Ramos (cell line): ENCODE measurements at regions not wholly inside any gene's neighbourhood (a gene's known extent, or its start where the extent isn't known, plus 50 kb on each side); places are given as distances from the start of the nearest gene placed in this dataset.
"Not testable (repeated sequence)": the region's sequence is repeated elsewhere in the genome, so short reads cannot be mapped to it uniquely, and the experiment has no call there.

Source experiments
- in situ Hi-C: fragments of 300-500 bp; cut with MboI; formaldehyde crosslinking; loops from one replicate; pipeline ENCODE4 v1.14.3; 2022; ENCODE audit warnings: low sequenced_read_pairs; ENCODE audit not compliant: unreplicated experiment

GRCh38 chr5:100080703-100081102 lies 454.5 kb upstream of the FAM174A start:
- in situ Hi-C loops = not testable (repeated sequence)

DNA sequence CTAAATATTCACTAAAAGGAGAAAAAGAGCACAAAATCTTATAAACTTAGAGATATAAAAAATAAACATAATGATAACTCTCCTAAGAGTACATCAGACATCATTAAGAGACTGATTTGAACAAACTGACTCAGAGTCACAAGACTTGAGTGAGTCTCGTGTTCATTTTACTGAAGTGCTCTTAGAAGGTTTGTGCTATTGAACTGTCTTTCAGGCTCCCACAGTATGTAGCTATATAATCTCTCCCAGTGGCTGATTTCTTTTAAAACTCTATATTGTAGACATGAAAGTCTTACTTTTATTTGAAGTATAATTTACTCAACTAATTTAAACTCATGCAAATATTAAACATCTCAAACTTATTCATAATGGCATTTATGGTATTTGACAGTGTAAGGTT lies 456.0 kb upstream of the FAM174A start:
- in situ Hi-C loops = not testable (repeated sequence)

DNA sequence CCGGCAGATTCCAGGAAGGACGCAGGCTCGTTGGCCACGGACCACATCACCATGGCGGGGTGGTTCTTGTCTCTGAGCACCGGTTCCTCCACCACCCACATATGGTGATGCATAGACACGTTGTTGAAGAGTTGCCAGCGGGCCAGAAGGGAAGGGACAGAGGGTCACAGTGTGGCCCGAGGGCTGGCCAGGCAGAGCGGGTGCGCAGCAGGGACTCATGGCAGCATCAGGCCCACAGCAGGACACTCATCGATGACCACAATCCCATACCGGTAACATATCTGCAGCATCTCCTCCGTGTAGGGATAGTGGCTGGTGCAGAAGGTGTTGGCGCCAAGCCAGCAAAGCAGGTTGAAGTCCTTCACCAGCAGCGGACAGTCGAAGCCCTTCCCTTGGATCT lies 469.2 kb upstream of the FAM174A start:
- in situ Hi-C loops = not testable (repeated sequence)

- in situ Hi-C loops = no loop called here
Measured at GRCh38 chr5:100043475-100043874, 491.7 kb upstream of the FAM174A start.

DNA sequence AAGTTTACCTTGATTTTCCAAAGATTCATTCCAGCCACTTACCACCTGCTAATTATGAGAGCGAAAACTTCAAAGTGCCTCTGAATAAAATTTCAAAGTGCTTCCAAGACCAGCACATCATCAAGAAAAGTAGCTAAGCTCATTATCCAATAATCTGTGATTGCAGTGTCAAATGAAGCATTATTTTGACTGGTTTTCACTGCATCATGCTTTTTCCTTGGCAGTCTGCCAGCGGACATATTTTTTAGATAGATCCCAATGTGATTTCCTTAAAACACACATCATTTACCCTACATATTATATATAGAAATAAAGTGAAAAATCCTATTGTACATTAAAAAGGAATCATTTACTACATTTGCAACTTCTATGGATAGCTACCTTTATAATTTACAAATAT lies 508.6 kb upstream of the FAM174A start:
- in situ Hi-C loops = no loop called here

- in situ Hi-C loops = no loop called here
Measured at GRCh38 chr5:100023536-100023935, 511.6 kb upstream of the FAM174A start.

DNA sequence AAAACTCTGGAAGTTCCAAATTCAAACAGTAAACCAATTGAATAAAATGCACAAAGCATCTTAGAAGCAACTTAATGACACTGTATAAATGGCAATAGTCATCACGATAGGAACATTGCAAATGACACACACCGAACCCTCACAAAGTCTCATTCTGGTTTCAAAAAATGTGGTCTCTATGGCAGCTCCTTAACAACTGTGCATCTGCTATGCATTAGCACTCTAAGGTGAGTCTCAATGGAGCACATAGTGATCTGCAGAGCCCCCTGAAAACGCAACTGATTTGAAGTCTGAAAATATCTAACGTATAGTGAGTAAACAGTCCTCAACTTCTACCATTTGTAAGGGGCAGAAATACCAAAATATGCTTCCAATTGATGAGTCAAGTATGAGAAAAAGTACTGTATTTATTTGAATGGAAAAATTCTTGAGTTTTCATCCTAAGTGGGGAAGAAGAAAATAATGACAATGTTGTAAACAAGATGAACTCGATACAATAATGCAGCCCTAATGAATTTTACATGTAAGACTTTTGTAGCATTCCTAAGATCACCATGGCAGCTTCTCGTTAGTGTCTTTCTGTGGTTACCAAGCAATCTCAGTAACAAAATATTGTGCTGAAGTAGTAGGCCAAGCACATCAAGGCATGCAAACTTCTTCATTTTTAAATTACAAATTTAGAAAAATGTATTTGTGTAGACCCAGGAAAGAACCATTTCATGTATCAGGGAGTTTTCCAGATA lies 517.5 kb upstream of the FAM174A start:
- in situ Hi-C loops = no loop called here

GRCh38 chr5:100013305-100013704 lies 521.9 kb upstream of the FAM174A start:
- in situ Hi-C loops = not testable (repeated sequence)

GRCh38 chr5:100011160-100011559 lies 524.0 kb upstream of the FAM174A start:
- in situ Hi-C loops = not testable (repeated sequence)

GRCh38 chr5:100004969-100005368 lies 530.2 kb upstream of the FAM174A start:
- in situ Hi-C loops = no loop called here

GRCh38 chr5:99998319-99998718 lies 536.9 kb upstream of the FAM174A start:
- in situ Hi-C loops = no loop called here

GRCh38 chr5:99995407-99995806 lies 539.8 kb upstream of the FAM174A start:
- in situ Hi-C loops = no loop called here

DNA sequence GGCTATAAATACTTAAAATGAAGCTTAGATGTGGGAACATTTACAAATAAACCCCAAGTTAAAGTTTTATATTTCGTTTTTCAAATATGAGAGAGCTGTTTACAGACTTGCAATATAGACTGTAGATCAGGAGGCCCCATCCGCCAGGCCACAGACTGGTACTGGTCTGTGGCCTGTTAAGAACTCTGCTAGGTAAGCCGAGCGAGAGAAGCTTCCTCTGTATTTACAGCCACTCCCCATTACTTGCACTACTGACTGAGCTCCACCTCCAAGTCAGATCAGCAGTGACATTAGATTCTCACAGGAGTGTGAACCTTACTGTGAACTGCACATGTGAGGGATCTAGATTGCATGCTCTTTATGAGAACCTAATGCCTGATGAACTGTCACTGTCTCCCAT lies 561.4 kb upstream of the FAM174A start:
- in situ Hi-C loops = no loop called here

GRCh38 chr5:99955962-99956361 lies 579.2 kb upstream of the FAM174A start:
- in situ Hi-C loops = no loop called here

DNA sequence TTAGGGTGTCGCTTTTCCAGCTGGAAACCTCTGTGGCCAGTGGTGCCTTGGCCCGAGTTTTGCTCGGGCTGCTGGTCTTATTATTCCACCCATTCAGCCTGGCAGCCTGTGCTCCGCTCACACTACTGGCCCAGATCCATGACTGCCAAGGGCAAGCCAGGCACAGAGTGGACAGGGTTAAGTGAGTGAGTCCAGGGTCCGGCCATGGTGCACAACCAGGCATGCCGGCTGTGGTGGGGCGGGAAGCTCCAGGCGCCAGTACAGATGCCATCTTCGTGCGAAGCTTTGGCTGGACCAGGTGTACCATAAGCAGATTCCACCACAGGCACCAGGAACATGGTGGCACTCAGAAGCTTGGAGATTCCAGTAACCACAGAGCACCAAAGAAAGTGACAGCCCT lies 580.2 kb upstream of the FAM174A start:
- in situ Hi-C loops = no loop called here

DNA sequence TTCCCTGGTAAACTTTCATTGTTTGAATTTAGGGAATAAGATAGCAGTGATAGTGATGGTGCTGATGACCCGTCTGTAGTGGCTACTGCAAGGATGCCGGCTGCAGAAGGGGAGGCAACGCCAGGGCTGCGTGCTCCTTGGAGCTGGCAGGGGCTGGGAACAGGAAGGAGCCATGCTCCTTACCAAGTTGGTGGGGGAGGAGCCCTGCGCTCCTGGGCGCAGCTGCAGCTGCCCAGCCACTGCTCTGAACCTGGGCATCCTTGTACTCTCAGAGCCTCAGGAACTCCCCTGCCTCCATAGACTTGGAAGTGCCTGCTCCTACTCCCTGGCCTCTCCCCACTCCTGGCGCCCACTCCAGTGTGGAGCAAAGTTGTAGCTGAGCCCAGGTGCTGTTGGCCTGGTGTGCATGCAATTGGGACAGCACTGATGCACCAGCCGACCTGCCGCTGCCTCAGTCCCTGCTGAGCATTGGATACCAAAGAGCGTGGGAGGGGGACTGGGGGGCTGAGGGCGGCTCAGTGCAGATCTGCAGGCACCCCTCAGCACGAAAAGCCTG lies 585.1 kb upstream of the FAM174A start:
- in situ Hi-C loops = no loop called here

GRCh38 chr5:99949361-99949760 lies 585.8 kb upstream of the FAM174A start:
- in situ Hi-C loops = no loop called here

- in situ Hi-C loops = no loop called here
Measured at GRCh38 chr5:99948850-99949249, 586.3 kb upstream of the FAM174A start.

GRCh38 chr5:99945478-99946442 lies 589.4 kb upstream of the FAM174A start:
- in situ Hi-C loops = no loop called here

GRCh38 chr5:99940540-99940939 lies 594.6 kb upstream of the FAM174A start:
- in situ Hi-C loops = no loop called here

GRCh38 chr5:99936911-99937310 lies 598.3 kb upstream of the FAM174A start:
- in situ Hi-C loops = no loop called here
